Parathyroid adenoma (tissue), 2 donors: ENCODE measurements at regions not wholly inside any gene's neighbourhood (a gene's known extent, or its start where the extent isn't known, plus 50 kb on each side); places are given as distances from the start of the nearest gene placed in this dataset.

Source experiments
- H2AFZ ChIP-seq: fragments of 300-600 bp; sonication (generic); one replicate; pipeline ENCODE4 v1.7.0; 2017; ENCODE audit warnings: antibody characterized with exemption, mild to moderate bottlenecking
- H3K27ac ChIP-seq: fragments of 300-600 bp; sonication (generic); one replicate; pipeline ENCODE4 v1.7.0; 2017
- H3K27me3 ChIP-seq: fragments of 300-600 bp; sonication (generic); one replicate; pipeline ENCODE4 v1.7.0; 2017; ENCODE audit warnings: low read length; ENCODE audit not compliant: control insufficient read depth, insufficient read depth
- H3K36me3 ChIP-seq: fragments of 300-600 bp; sonication (generic); one replicate; pipeline ENCODE4 v1.7.0; 2017; ENCODE audit warnings: low read length; ENCODE audit not compliant: control insufficient read depth, insufficient read depth
- H3K4me1 ChIP-seq: fragments of 300-600 bp; sonication (generic); one replicate; pipeline ENCODE4 v1.7.0; 2017; ENCODE audit warnings: control low read depth
- H3K4me2 ChIP-seq: fragments of 300-600 bp; sonication (generic); one replicate; pipeline ENCODE4 v1.7.0; 2017; ENCODE audit warnings: low read length
- H3K4me3 ChIP-seq: fragments of 300-600 bp; sonication (generic); one replicate; pipeline ENCODE4 v1.7.0; 2017; ENCODE audit warnings: low read depth, low read length
- H3K79me2 ChIP-seq: fragments of 300-600 bp; sonication (generic); one replicate; pipeline ENCODE4 v1.7.0; 2017; ENCODE audit warnings: control low read depth
- H3K9ac ChIP-seq: fragments of 300-600 bp; sonication (generic); one replicate; pipeline ENCODE4 v1.7.0; 2017; ENCODE audit warnings: mild to moderate bottlenecking
- H3K9me3 ChIP-seq: fragments of 300-600 bp; sonication (generic); one replicate; pipeline ENCODE4 v1.7.0; 2017; ENCODE audit warnings: low read length; ENCODE audit not compliant: control insufficient read depth
- CTCF ChIP-seq: fragments of 300-600 bp; sonication (generic); IDR thresholded peaks from one replicate; pipeline ENCODE4 v1.7.0; 2017; ENCODE audit warnings: antibody characterized with exemption, mild to moderate bottlenecking
- donor health status: primary hyperparathyroidism.

GRCh38 chr6:144736763-144737162, 451.6 kb downstream of the UTRN start:
- Histone ChIP-seq H3K79me2 (no peaks in the 10 kb centered on the region), H3K27ac (no peak overlapping the region), H3K9me3 (no peaks in the 10 kb centered on the region), H3K4me1 (peaks cover 18% of the 10 kb centered on the region), H3K9ac (no peak overlapping the region), H2AFZ (no peak overlapping the region), H3K4me2 (no peak overlapping the region), H3K36me3 (no peaks in the 10 kb centered on the region), H3K27me3 (no peaks in the 10 kb centered on the region), H3K4me3 (no peak overlapping the region)
- TF ChIP-seq CTCF: no peak

- Histone ChIP-seq H3K4me1 (peaks cover 18% of the 10 kb centered on the region), H3K4me2 (no peak overlapping the region), H3K36me3 (no peaks in the 10 kb centered on the region), H3K9ac (no peak overlapping the region), H3K27ac (no peak overlapping the region), H3K9me3 (no peaks in the 10 kb centered on the region), H3K79me2 (no peaks in the 10 kb centered on the region), H2AFZ (no peak overlapping the region), H3K27me3 (no peaks in the 10 kb centered on the region), H3K4me3 (no peak overlapping the region)
- TF ChIP-seq CTCF: no peak
Observed at GRCh38 chr6:144737998-144738397, 452.9 kb downstream of the UTRN start.

- H3K4me1 ChIP-seq: peaks cover 12% of the 10 kb centered on the region
- no peak overlapping the region for H2AFZ ChIP-seq
- H3K9ac ChIP-seq: no peak overlapping the region
- no peaks in the 10 kb centered on the region for H3K9me3 ChIP-seq
- no peak overlapping the region for H3K4me3 ChIP-seq
- H3K27me3 ChIP-seq: no peaks in the 10 kb centered on the region
- TF ChIP-seq CTCF: no peak
- H3K4me2 ChIP-seq: no peak overlapping the region
- no peaks in the 10 kb centered on the region for H3K36me3 ChIP-seq
- no peaks in the 10 kb centered on the region for H3K79me2 ChIP-seq
- no peak overlapping the region for H3K27ac ChIP-seq
Observed at GRCh38 chr6:144739873-144740272, 454.7 kb downstream of the UTRN start.

GRCh38 chr6:144741659-144742058, 456.5 kb downstream of the UTRN start:
- Histone ChIP-seq H3K4me3 (no peak overlapping the region), H3K36me3 (no peaks in the 10 kb centered on the region), H3K4me1 (peaks cover 3% of the 10 kb centered on the region), H3K79me2 (no peaks in the 10 kb centered on the region), H3K9me3 (no peaks in the 10 kb centered on the region), H3K27me3 (no peaks in the 10 kb centered on the region), H2AFZ (no peak overlapping the region), H3K27ac (no peak overlapping the region), H3K4me2 (no peak overlapping the region), H3K9ac (no peak overlapping the region)
- TF ChIP-seq CTCF: no peak

GRCh38 chr6:144742779-144743178, 457.6 kb downstream of the UTRN start:
- no peak overlapping the region for H3K9ac ChIP-seq
- peaks cover 7% of the 10 kb centered on the region for H3K4me1 ChIP-seq
- H2AFZ ChIP-seq: no peak overlapping the region
- H3K9me3 ChIP-seq: no peaks in the 10 kb centered on the region
- TF ChIP-seq CTCF: no peak
- no peak overlapping the region for H3K4me2 ChIP-seq
- H3K36me3 ChIP-seq: no peaks in the 10 kb centered on the region
- no peak overlapping the region for H3K4me3 ChIP-seq
- no peaks in the 10 kb centered on the region for H3K27me3 ChIP-seq
- no peaks in the 10 kb centered on the region for H3K79me2 ChIP-seq
- H3K27ac ChIP-seq: no peak overlapping the region
